Right lobe of liver (tissue), 4 donors: ENCODE measurements at regions not wholly inside any gene's neighbourhood (a gene's known extent, or its start where the extent isn't known, plus 50 kb on each side); places are given as distances from the start of the nearest gene placed in this dataset.

Source experiments
- CTCF ChIP-seq, 4 donors: fragments of 200-600 bp in 3 of 4; fragments of 450-650 bp in 1 of 4; IDR thresholded peaks; one replicate each; pipeline versions ENCODE4 v1.5.1 to v1.8.0; 2016 to 2022; ENCODE audit warnings: antibody characterized with exemption in 4 of 4, mild to moderate bottlenecking in 2 of 4
- POLR2A ChIP-seq: fragments of 450-650 bp; IDR thresholded peaks from one replicate; pipeline ENCODE4 v1.6.1; 2017; ENCODE audit warnings: antibody characterized with exemption, mild to moderate bottlenecking
- donor health status: DM: no; HTN: no; CAD: no.
- donor health status: DM: no; HTN: no; CAD: no.
- donor health status: DM: no; HTN: yes; CAD: no.

DNA sequence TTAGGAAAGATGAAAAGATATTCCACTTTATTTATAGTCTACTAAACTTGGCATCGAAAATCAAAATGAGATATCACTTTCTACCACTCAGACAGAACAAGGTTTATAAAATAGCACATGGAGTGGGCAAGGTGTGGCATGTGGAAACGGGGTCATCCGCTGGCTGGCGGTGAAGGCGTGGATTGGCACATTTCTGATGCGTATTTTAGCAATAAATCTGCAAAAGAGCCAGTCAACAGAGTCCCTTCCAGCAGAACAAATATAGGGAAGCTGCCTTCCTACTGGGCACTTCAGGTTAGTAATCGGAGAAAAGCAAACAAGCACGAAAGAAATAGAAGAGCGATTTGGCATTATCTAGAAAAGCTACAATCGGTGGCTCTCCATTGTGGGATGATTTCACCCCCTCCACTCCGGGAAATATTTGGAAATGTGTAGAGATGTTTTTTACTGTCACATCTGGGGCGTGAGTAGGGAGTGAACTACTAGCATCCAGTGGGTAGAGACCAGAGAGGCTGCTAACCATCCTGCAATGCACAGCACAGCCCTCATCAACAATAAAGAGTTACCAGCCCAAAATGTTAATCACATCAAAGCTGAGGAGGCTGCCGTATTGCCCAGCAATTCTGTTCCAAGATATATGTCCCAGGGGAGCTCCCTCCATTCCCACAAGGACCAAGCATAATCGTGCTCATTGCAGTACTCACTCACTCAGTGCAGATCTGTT lies 116.1 kb upstream of the PEG3 start:
- TF ChIP-seq CTCF (IDR thresholded peaks at IDR 0.05) (no peak), POLR2A (no peak)
